Bronchial epithelial cell (primary cell): ENCODE measurements at regions not wholly inside any gene's neighbourhood (a gene's known extent, or its start where the extent isn't known, plus 50 kb on each side); places are given as distances from the start of the nearest gene placed in this dataset.

ENCODE experiments used
- DNase-seq: peaks from one replicate; pipeline ENCODE4 v3.0.0-alpha.2; 2010; ENCODE audit warnings: low read depth
- FAIRE-seq: peaks from 2 replicates; lab custom pipeline; 2011; peaks lifted over from hg19 to GRCh38; lab: Jason Lieb, UNC
- H3K27me3 ChIP-seq: 2 replicates; pipeline ENCODE4 v1.5.1; 2011; ENCODE audit warnings: low read length; ENCODE audit not compliant: control insufficient read depth, insufficient read depth
- H3K36me3 ChIP-seq: 2 replicates; pipeline ENCODE4 v1.5.1; 2011; ENCODE audit warnings: low read length; ENCODE audit not compliant: control insufficient read depth, insufficient read depth
- H3K4me3 ChIP-seq: 2 replicates; pipeline ENCODE4 v1.5.1; 2011; ENCODE audit warnings: mild to moderate bottlenecking, low read depth, low read length, control low read depth
- CTCF ChIP-seq: IDR thresholded peaks from 2 replicates; pipeline ENCODE4 v1.5.1; 2011; ENCODE audit warnings: mild to moderate bottlenecking, moderate library complexity, low read length, control low read depth, inconsistent platforms; ENCODE audit not compliant: insufficient read depth, severe bottlenecking

- Histone ChIP-seq H3K36me3 (no peaks in the 10 kb centered on the region), H3K27me3 (no peaks in the 10 kb centered on the region), H3K4me3 (no peak overlapping the region)
- TF ChIP-seq CTCF = no peak
- DNase-seq = no peak
- FAIRE-seq = peak; percentile 58
Measured at GRCh38 chr2:236843161-236843968, 242.3 kb upstream of the COPS8 start.

GRCh38 chr2:236844711-236845110 lies 241.0 kb upstream of the COPS8 start:
- H3K4me3 ChIP-seq = no peak overlapping the region
- no peak for TF ChIP-seq CTCF
- H3K27me3 ChIP-seq = no peaks in the 10 kb centered on the region
- DNase-seq (no peak), FAIRE-seq (no peak)
- no peaks in the 10 kb centered on the region for H3K36me3 ChIP-seq

GRCh38 chr2:236847023-236847422 lies 238.7 kb upstream of the COPS8 start:
- FAIRE-seq (no peak), DNase-seq (no peak)
- H3K27me3 ChIP-seq = no peaks in the 10 kb centered on the region
- TF ChIP-seq CTCF = no peak
- H3K4me3 ChIP-seq = no peak overlapping the region
- H3K36me3 ChIP-seq = no peaks in the 10 kb centered on the region

- Histone ChIP-seq H3K4me3 (no peak overlapping the region), H3K27me3 (no peaks in the 10 kb centered on the region), H3K36me3 (no peaks in the 10 kb centered on the region)
- DNase-seq = no peak
- FAIRE-seq = no peak
- no peak for TF ChIP-seq CTCF
Measured at GRCh38 chr2:236847538-236848263, 238.0 kb upstream of the COPS8 start.

DNA sequence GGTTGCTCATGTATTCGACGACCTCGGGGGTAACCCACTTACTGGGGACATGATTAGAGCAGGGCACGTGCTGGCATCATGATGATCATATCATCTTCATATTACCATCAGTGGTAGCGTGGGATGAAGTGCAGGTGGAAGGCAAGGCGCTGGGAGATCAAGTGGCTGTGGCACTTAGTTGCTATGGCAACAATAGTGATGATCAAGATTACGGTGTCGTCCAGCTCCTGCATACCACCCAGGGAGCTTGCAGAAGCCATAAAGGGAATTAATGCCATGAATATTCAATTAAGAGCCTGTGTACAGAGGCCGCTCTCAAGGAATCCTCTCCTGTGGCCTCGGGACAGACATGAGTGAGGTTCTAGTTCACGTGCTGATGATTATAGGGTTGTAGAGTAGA lies 237.2 kb upstream of the COPS8 start:
- DNase-seq = no peak
- Histone ChIP-seq H3K4me3 (no peak overlapping the region), H3K36me3 (no peaks in the 10 kb centered on the region), H3K27me3 (no peaks in the 10 kb centered on the region)
- FAIRE-seq = no peak
- no peak for TF ChIP-seq CTCF

DNA sequence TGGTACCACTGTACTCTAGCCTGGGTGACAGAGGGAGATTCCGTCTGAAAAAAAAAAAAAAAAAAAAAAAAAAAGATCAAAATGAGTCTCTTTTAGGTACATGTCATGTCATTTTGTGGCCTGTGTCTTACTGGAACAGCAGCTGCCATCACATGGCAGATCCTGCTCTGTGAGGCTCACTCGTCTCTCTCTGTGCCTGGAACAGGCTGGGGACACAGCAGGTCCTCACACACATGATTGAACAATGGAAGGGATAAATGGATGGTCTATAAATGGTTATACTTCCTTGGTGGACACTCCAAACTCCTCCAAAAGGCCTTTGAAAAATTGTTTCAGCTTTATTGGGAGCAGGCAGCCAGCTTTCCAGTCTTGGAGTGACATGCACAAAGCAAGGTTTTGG lies 236.2 kb upstream of the COPS8 start:
- DNase-seq (no peak), FAIRE-seq (no peak)
- H3K36me3 ChIP-seq = no peaks in the 10 kb centered on the region
- H3K27me3 ChIP-seq = no peaks in the 10 kb centered on the region
- H3K4me3 ChIP-seq = no peak overlapping the region
- TF ChIP-seq CTCF = no peak
